ENCODE measurements at regions not wholly inside any gene's neighbourhood (a gene's known extent, or its start where the extent isn't known, plus 50 kb on each side); places are given as distances from the start of the nearest gene placed in this dataset.
"Not testable (repeated sequence)": the region's sequence is repeated elsewhere in the genome, so short reads cannot be mapped to it uniquely, and the experiment has no call there.

DNA sequence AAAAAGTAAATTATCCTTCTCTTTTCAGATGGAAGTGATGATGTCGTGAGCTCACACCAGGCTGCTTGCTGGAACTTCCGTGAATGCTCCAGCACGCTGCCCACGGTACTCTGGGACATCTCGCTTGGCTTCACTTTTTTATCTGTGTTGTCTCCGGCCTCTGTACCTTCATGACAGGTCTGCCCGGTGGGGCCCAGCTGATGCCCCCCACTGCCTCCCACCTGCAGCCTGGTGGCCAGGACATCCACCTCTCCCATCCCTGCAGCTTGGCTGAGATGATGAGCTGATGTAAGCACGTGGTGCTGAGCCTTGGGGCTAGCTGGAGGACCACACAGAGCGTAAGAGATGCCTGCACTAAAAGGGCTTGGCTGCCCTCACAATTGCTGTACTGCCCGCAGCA lies 59.0 kb upstream of the HELT start:
- H3K9me3 ChIP-seq: no peaks in the 10 kb centered on the region
- Mint-ChIP-seq H3K4me3 (no peak overlapping the region), H3K27ac (no peak overlapping the region), H3K9me3 (no peaks in the 10 kb centered on the region), H3K36me3 (no peaks in the 10 kb centered on the region), H3K4me1 (peaks cover 0 to 6% (median 2%) of the 10 kb centered on the region in 3 donors), H3K27me3 (peaks cover 0 to 4% of the 10 kb centered on the region in 2 donors)
- CTCF ChIA-PET: no interaction called here
- ATAC-seq (replicated peaks in 1 of 4) (no peak), DNase-seq (no peak)
- POLR2A ChIA-PET: no interaction called here
- WGBS (ENCODE audit: insufficient coverage): 93% methylated on average over 9 of the region's 10 CpGs
- no peaks in the 10 kb centered on the region for H3K4me1 ChIP-seq (ENCODE audit: control insufficient read depth in 1 of 2, extremely low read depth in 1 of 2, insufficient read depth in 2 of 2, low read length in 2 of 2)
- peaks cover 0 to 10% of the 10 kb centered on the region in 2 experiments for H3K27me3 ChIP-seq (replicated peaks in 1 of 2; ENCODE audit: control insufficient read depth in 2 of 2, extremely low read depth in 1 of 2, insufficient read depth in 2 of 2, low read length in 1 of 2)
- H3K36me3 ChIP-seq (ENCODE audit: control insufficient read depth in 2 of 2, extremely low read depth in 1 of 2, insufficient read depth in 1 of 2, low read length in 1 of 2): no peaks in the 10 kb centered on the region
- H3K27ac ChIP-seq (ENCODE audit: low read length): no peak overlapping the region
- H3K4me3 ChIP-seq (ENCODE audit: control insufficient read depth in 1 of 2, extremely low read depth in 1 of 2, low read length in 1 of 2): no peak overlapping the region

DNA sequence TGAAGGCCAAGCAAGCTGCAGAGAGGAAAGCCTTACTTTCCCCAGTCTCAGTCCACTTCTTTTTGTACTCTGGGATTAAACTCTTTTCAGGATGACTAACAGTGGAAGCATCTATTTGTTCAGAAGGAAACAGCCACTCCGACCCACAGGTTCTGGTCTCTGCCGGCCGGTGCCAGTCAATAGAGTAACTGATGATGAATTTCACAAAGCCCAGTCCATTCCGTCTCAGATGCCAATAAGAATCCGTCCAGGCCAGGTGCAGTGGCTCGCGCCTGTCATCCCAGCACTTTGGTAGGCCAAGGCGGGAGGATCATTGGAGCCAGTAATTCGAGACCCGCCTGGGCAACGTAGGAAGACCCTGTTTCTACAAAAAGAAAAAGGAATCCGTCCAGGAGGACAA lies 58.5 kb upstream of the HELT start:
- no peak overlapping the region for H3K27ac ChIP-seq (ENCODE audit: low read length)
- Mint-ChIP-seq H3K36me3 (peaks cover under 1% of the 10 kb centered on the region), H3K4me1 (peaks cover 0 to 8% (median 2%) of the 10 kb centered on the region in 3 donors), H3K27me3 (peaks cover 0 to 4% of the 10 kb centered on the region in 2 donors), H3K9me3 (peaks cover 0 to under 1% (median under 1%) of the 10 kb centered on the region in 3 donors), H3K4me3 (no peak overlapping the region), H3K27ac (no peak overlapping the region)
- 96% methylated on average over 8 of the region's 12 CpGs for WGBS (ENCODE audit: insufficient coverage)
- ChIA-PET CTCF (no interaction called here), POLR2A (no interaction called here)
- no peaks in the 10 kb centered on the region for H3K36me3 ChIP-seq (ENCODE audit: control insufficient read depth in 2 of 2, extremely low read depth in 1 of 2, insufficient read depth in 1 of 2, low read length in 1 of 2)
- DNase-seq: no peak
- no peak for ATAC-seq (replicated peaks in 1 of 4)
- H3K9me3 ChIP-seq: no peaks in the 10 kb centered on the region
- H3K4me3 ChIP-seq (ENCODE audit: control insufficient read depth in 1 of 2, extremely low read depth in 1 of 2, low read length in 1 of 2): no peak overlapping the region
- H3K27me3 ChIP-seq (replicated peaks in 1 of 2; ENCODE audit: control insufficient read depth in 2 of 2, extremely low read depth in 1 of 2, insufficient read depth in 2 of 2, low read length in 1 of 2): peaks cover 0 to 10% of the 10 kb centered on the region in 2 experiments
- H3K4me1 ChIP-seq (ENCODE audit: control insufficient read depth in 1 of 2, extremely low read depth in 1 of 2, insufficient read depth in 2 of 2, low read length in 2 of 2): no peaks in the 10 kb centered on the region

DNA sequence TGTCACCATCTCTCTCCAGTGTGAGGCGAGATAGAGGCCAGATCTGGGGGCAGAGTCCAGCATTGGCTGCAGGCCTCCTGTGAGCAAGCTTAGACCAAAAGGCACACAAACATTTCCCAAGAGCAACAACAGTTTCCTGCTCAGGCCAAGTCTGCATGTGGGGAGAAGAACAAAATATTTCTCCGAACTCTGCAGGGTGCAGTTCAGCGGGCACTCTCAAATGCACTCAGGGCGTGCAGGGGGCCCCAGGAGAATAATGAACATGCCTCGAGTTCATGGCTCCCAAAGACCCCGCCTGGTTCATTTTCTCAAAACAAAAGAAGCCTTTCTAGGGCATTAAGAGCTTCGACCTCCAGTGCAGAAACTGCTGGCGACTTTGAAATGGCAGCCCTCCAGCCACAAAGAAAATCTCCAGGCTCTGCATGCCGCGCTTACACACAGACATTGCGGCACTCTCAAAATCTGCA lies 57.8 kb upstream of the HELT start:
- Histone ChIP-seq H3K4me1 (ENCODE audit: control insufficient read depth in 1 of 2, extremely low read depth in 1 of 2, insufficient read depth in 2 of 2, low read length in 2 of 2) (no peaks in the 10 kb centered on the region), H3K27ac (ENCODE audit: low read length) (no peak overlapping the region), H3K27me3 (replicated peaks in 1 of 2; ENCODE audit: control insufficient read depth in 2 of 2, extremely low read depth in 1 of 2, insufficient read depth in 2 of 2, low read length in 1 of 2) (peaks cover 0 to 7% of the 10 kb centered on the region in 2 experiments), H3K9me3 (no peaks in the 10 kb centered on the region), H3K4me3 (ENCODE audit: control insufficient read depth in 1 of 2, extremely low read depth in 1 of 2, low read length in 1 of 2) (no peak overlapping the region), H3K36me3 (ENCODE audit: control insufficient read depth in 2 of 2, extremely low read depth in 1 of 2, insufficient read depth in 1 of 2, low read length in 1 of 2) (no peaks in the 10 kb centered on the region)
- ATAC-seq (replicated peaks in 1 of 4): no peak
- no peak for DNase-seq
- Mint-ChIP-seq H3K27ac (no peak overlapping the region), H3K9me3 (peaks cover 2 to 3% (median 3%) of the 10 kb centered on the region in 3 donors), H3K36me3 (peaks cover 3% of the 10 kb centered on the region), H3K4me3 (no peak overlapping the region), H3K27me3 (peaks cover 3 to 4% of the 10 kb centered on the region in 2 donors), H3K4me1 (peaks cover 2 to 12% (median 4%) of the 10 kb centered on the region in 3 donors)
- CTCF ChIA-PET: no interaction called here
- POLR2A ChIA-PET: no interaction called here
- 86% methylated on average over 11 of the region's 11 CpGs for WGBS (ENCODE audit: insufficient coverage)

DNA sequence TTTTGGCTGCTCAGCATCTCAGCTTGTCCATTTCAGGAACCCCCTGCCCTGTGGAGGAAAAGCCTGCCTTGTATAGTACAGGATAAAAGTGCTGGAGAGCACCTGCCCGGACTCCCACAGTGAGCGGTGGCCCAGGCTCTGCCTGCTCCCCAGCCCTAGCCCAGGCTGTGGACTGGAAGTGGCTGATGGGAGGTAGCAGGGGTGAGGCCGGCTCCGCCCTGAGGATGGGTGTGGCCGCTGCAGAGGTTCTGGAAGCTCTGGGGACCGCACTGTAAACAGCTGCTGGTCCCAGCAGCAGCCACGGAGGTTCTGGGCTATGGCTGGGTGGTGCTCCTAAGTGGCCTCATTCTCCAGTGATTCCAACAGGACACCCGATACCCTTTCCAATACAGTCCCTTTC lies 56.6 kb upstream of the HELT start:
- Histone ChIP-seq H3K27me3 (replicated peaks in 1 of 2; ENCODE audit: control insufficient read depth in 2 of 2, extremely low read depth in 1 of 2, insufficient read depth in 2 of 2, low read length in 1 of 2) (peaks cover 0 to 7% of the 10 kb centered on the region in 2 experiments), H3K4me1 (ENCODE audit: control insufficient read depth in 1 of 2, extremely low read depth in 1 of 2, insufficient read depth in 2 of 2, low read length in 2 of 2) (no peaks in the 10 kb centered on the region), H3K4me3 (ENCODE audit: control insufficient read depth in 1 of 2, extremely low read depth in 1 of 2, low read length in 1 of 2) (no peak overlapping the region), H3K27ac (ENCODE audit: low read length) (no peak overlapping the region), H3K9me3 (no peaks in the 10 kb centered on the region), H3K36me3 (ENCODE audit: control insufficient read depth in 2 of 2, extremely low read depth in 1 of 2, insufficient read depth in 1 of 2, low read length in 1 of 2) (no peaks in the 10 kb centered on the region)
- Mint-ChIP-seq H3K36me3 (peaks cover 3% of the 10 kb centered on the region), H3K9me3 (peaks cover 2 to 3% (median 3%) of the 10 kb centered on the region in 3 donors), H3K27me3 (peaks cover 3 to 4% of the 10 kb centered on the region in 2 donors), H3K4me1 (peaks cover 2 to 12% (median 4%) of the 10 kb centered on the region in 3 donors), H3K27ac (no peak overlapping the region), H3K4me3 (no peak overlapping the region)
- ATAC-seq (replicated peaks in 1 of 4): no peak
- CTCF ChIA-PET: interaction anchor here in 1 of 2 donors (0.5 kb wide), 1 partner anchor 72 kb away, joined by 3 read pairs; no protein-coding TSS in a partner anchor
- no peak for DNase-seq
- WGBS (ENCODE audit: insufficient coverage): 70% methylated on average over 5 of the region's 8 CpGs
- POLR2A ChIA-PET: no interaction called here

DNA sequence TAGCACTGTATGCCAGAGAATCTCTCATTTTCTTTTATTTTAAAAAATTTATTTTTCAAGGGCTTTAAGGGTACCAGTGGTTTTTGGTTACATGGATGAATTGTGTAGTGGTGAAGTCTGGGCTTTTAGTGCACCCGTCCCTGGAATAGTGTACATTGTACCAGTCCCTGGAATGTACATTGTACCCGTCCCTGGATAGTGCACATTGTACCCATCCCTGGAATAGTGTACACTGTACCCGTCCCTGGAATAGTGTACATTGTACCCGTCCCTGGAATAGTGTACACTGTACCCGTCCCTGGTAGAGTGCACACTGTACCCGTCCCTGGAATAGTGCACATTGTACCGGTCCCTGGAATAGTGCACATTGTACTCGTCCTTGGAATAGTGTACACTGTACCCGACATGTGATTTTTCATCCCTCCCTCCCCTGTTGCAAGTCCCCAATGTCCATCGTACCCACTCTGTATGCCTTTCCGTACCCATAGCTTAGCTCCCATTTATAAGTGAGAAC lies 56.1 kb upstream of the HELT start:
- Mint-ChIP-seq H3K27me3 (peaks cover 3 to 4% of the 10 kb centered on the region in 2 donors), H3K9me3 (peaks cover 2 to 3% (median 3%) of the 10 kb centered on the region in 3 donors), H3K36me3 (peaks cover 3% of the 10 kb centered on the region), H3K4me1 (peaks cover 2 to 11% (median 4%) of the 10 kb centered on the region in 3 donors), H3K4me3 (no peak overlapping the region), H3K27ac (no peak overlapping the region)
- Histone ChIP-seq H3K27ac (ENCODE audit: low read length) (no peak overlapping the region), H3K9me3 (no peaks in the 10 kb centered on the region), H3K4me1 (ENCODE audit: control insufficient read depth in 1 of 2, extremely low read depth in 1 of 2, insufficient read depth in 2 of 2, low read length in 2 of 2) (no peaks in the 10 kb centered on the region), H3K36me3 (ENCODE audit: control insufficient read depth in 2 of 2, extremely low read depth in 1 of 2, insufficient read depth in 1 of 2, low read length in 1 of 2) (no peaks in the 10 kb centered on the region), H3K27me3 (replicated peaks in 1 of 2; ENCODE audit: control insufficient read depth in 2 of 2, extremely low read depth in 1 of 2, insufficient read depth in 2 of 2, low read length in 1 of 2) (peaks cover 0 to 7% of the 10 kb centered on the region in 2 experiments), H3K4me3 (ENCODE audit: control insufficient read depth in 1 of 2, extremely low read depth in 1 of 2, low read length in 1 of 2) (no peak overlapping the region)
- POLR2A ChIA-PET: no interaction called here
- WGBS (ENCODE audit: insufficient coverage): 89% methylated on average over 5 of the region's 11 CpGs
- CTCF ChIA-PET: no interaction called here
- ATAC-seq (replicated peaks in 1 of 4): no peak
- no peak for DNase-seq

DNA sequence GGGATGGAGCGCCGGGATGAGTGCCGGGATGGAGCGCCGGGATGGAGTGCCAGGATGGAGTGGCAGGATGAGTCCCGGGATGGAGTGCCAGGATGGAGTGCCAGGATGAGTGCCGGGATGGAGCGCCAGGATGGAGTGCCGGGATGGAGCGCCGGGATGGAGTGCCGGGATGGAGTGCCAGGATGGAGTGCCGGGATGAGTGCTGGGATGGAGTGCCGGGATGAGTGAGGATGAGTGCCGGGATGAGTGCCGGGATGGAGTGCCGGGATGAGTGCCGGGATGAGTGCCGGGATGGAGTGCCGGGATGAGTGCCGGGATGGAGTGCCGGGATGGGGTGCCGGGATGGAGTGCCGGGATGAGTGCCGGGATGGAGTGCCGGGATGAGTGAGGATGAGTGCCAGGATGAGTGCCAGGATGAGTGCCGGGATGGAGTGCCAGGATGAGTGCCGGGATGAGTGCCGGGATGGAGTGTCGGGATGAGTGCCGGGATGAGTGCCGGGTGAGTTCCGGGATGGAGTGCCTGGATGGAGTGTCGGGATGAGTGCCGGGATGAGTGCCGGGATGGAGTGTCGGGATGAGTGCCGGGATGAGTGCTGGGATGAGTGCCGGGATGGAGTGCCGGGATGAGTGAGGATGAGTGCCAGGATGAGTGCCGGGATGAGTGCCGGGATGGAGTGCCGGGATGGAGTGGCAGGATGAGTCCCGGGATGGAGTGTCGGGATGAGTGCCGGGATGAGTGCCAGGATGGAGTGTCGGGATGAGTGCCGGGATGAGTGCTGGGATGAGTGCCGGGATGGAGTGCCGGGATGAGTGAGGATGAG lies 52.9 kb upstream of the HELT start:
- 96% methylated on average over 10 of the region's 50 CpGs for WGBS (ENCODE audit: insufficient coverage)
- CTCF ChIA-PET: interaction anchor here in 1 of 2 donors (0.5 to 0.7 kb wide), 3 partner anchors 211 to 717 kb away, joined by 3 to 4 read pairs (median 3); no protein-coding TSS in a partner anchor
- H3K4me1 ChIP-seq (ENCODE audit: control insufficient read depth in 1 of 2, extremely low read depth in 1 of 2, insufficient read depth in 2 of 2, low read length in 2 of 2); H3K27me3 Mint-ChIP-seq; H3K9me3 Mint-ChIP-seq; H3K27ac ChIP-seq (ENCODE audit: low read length); H3K9me3 ChIP-seq; H3K36me3 ChIP-seq (ENCODE audit: control insufficient read depth in 2 of 2, extremely low read depth in 1 of 2, insufficient read depth in 1 of 2, low read length in 1 of 2); POLR2A ChIA-PET; H3K4me3 ChIP-seq (ENCODE audit: control insufficient read depth in 1 of 2, extremely low read depth in 1 of 2, low read length in 1 of 2); ATAC-seq (replicated peaks in 1 of 4); H3K27me3 ChIP-seq (replicated peaks in 1 of 2; ENCODE audit: control insufficient read depth in 2 of 2, extremely low read depth in 1 of 2, insufficient read depth in 2 of 2, low read length in 1 of 2); H3K36me3 Mint-ChIP-seq: not testable (repeated sequence)
- DNase-seq: peak in 4 of 35 experiments; percentile 6 to 21 (median 10)
- peaks cover 2 to 11% (median 4%) of the 10 kb centered on the region in 3 donors for H3K4me1 Mint-ChIP-seq
- peak overlapping the region in 2 of 3 donors; percentile 70 to 75 for H3K4me3 Mint-ChIP-seq
- H3K27ac Mint-ChIP-seq: peak overlapping the region; percentile 93 to 95
